WTC11 (cell line): ENCODE measurements at regions not wholly inside any gene's neighbourhood (a gene's known extent, or its start where the extent isn't known, plus 50 kb on each side); places are given as distances from the start of the nearest gene placed in this dataset.

Experiments used
- ATAC-seq: fragments of 200-7000 bp; cut with Tn5 transposase; 2 replicates; pipeline ENCODE4 v1.10.0; 2021; ENCODE audit warnings: mild to moderate bottlenecking, moderate library complexity
- CTCF ChIA-PET: fragments of 300-600 bp; sonication (Branson Sonifier 250); formaldehyde crosslinking; loops from one replicate; lab custom pipeline; 2021; ENCODE audit warnings: antibody characterized with exemption; lab: Charles Lee
- POLR2A ChIA-PET: fragments of 350-600 bp; sonication (Branson Sonifier 250); formaldehyde crosslinking; loops from one replicate; lab custom pipeline; 2021; ENCODE audit warnings: antibody characterized with exemption; lab: Charles Lee
- DNase-seq: peaks from one replicate; pipeline ENCODE4 v3.0.0; 2021; ENCODE audit warnings: low spot score
- H3K27ac Mint-ChIP-seq: 2 replicates; pipeline ENCODE4 v1.8.0; 2021; ENCODE audit warnings: mixed read lengths
- H3K27me3 Mint-ChIP-seq: 2 replicates; pipeline ENCODE4 v1.8.0; 2021; ENCODE audit warnings: low read depth, mild to moderate bottlenecking, moderate library complexity, mixed read lengths
- H3K36me3 Mint-ChIP-seq: 2 replicates; pipeline ENCODE4 v1.8.0; 2021; ENCODE audit warnings: mixed read lengths
- H3K4me1 Mint-ChIP-seq: 2 replicates; pipeline ENCODE4 v1.8.0; 2022; ENCODE audit warnings: mixed read lengths
- H3K4me3 Mint-ChIP-seq: 2 replicates; pipeline ENCODE4 v1.8.0; 2021; ENCODE audit warnings: mild to moderate bottlenecking, moderate library complexity, mixed read lengths
- H3K9me3 Mint-ChIP-seq: 2 replicates; pipeline ENCODE4 v1.8.0; 2021; ENCODE audit warnings: mixed read lengths
- AFF4 ChIP-seq: sonication (generic); formaldehyde crosslinking; IDR thresholded peaks from 2 replicates; pipeline ENCODE4 v1.8.1; 2023; ENCODE audit warnings: mild to moderate bottlenecking, missing genetic modification reagents, borderline replicate concordance
- ATF1 ChIP-seq: sonication (generic); formaldehyde crosslinking; IDR thresholded peaks from 2 replicates; pipeline ENCODE4 v1.8.1; 2023; ENCODE audit warnings: mild to moderate bottlenecking, moderate library complexity, missing genetic modification reagents
- ATF2 ChIP-seq: sonication (generic); formaldehyde crosslinking; IDR thresholded peaks from 2 replicates; pipeline ENCODE4 v1.8.1; 2022; ENCODE audit warnings: low read depth, missing genetic modification reagents, borderline replicate concordance
- CREB1 ChIP-seq: sonication (generic); formaldehyde crosslinking; IDR thresholded peaks from 2 replicates; pipeline ENCODE4 v1.8.0; 2023; ENCODE audit warnings: mild to moderate bottlenecking, missing genetic modification reagents
- IRF1 ChIP-seq: sonication (generic); formaldehyde crosslinking; IDR thresholded peaks from 2 replicates; pipeline ENCODE4 v1.8.0; 2023; ENCODE audit warnings: missing genetic modification reagents
- IRF2 ChIP-seq: sonication (generic); formaldehyde crosslinking; IDR thresholded peaks from 2 replicates; pipeline ENCODE4 v1.8.0; 2022; ENCODE audit warnings: low read depth, missing genetic modification reagents, borderline replicate concordance
- JAZF1 ChIP-seq: fragments of 250-450 bp; sonication (Bioruptor Pico); IDR thresholded peaks from 2 replicates; pipeline ENCODE4 v1.9.0; 2021; ENCODE audit warnings: moderate library complexity, mild to moderate bottlenecking, inconsistent platforms
- KAT7 ChIP-seq: sonication (generic); formaldehyde crosslinking; IDR thresholded peaks from 2 replicates; pipeline ENCODE4 v1.8.1; 2023; ENCODE audit warnings: missing genetic modification reagents, mild to moderate bottlenecking, borderline replicate concordance
- MYBL2 ChIP-seq: sonication (generic); formaldehyde crosslinking; IDR thresholded peaks from 2 replicates; pipeline ENCODE4 v1.8.1; 2023; ENCODE audit warnings: mild to moderate bottlenecking, moderate library complexity, missing genetic modification reagents
- NR1H2 ChIP-seq: sonication (generic); formaldehyde crosslinking; IDR thresholded peaks from 2 replicates; pipeline ENCODE4 v1.9.0; 2021; ENCODE audit warnings: mild to moderate bottlenecking, moderate library complexity, missing genetic modification reagents
- NR3C1 ChIP-seq: sonication (generic); formaldehyde crosslinking; conservative IDR thresholded peaks from 2 replicates; pipeline ENCODE4 v1.8.1; 2023; ENCODE audit warnings: low read depth, mild to moderate bottlenecking, missing genetic modification reagents
- SMAD3 ChIP-seq: sonication (generic); formaldehyde crosslinking; IDR thresholded peaks from 2 replicates; pipeline ENCODE4 v1.8.0; 2022; ENCODE audit warnings: missing genetic modification reagents, mild to moderate bottlenecking, borderline replicate concordance
- STAT6 ChIP-seq: sonication (generic); formaldehyde crosslinking; conservative IDR thresholded peaks from 2 replicates; pipeline ENCODE4 v1.8.1; 2023; ENCODE audit warnings: mild to moderate bottlenecking, low read depth, missing genetic modification reagents, moderate library complexity
- TCF7 ChIP-seq: sonication (generic); formaldehyde crosslinking; IDR thresholded peaks from 2 replicates; pipeline ENCODE4 v1.8.0; 2022; ENCODE audit warnings: mild to moderate bottlenecking, low read depth, missing genetic modification reagents, moderate library complexity
- TEAD4 ChIP-seq: sonication (generic); formaldehyde crosslinking; IDR thresholded peaks from 2 replicates; pipeline ENCODE4 v1.8.0; 2022; ENCODE audit warnings: mild to moderate bottlenecking, missing genetic modification reagents
- ZNF121 ChIP-seq: sonication (generic); formaldehyde crosslinking; IDR thresholded peaks from 2 replicates; pipeline ENCODE4 v1.8.0; 2023; ENCODE audit warnings: missing genetic modification reagents
- ZNF232 ChIP-seq: sonication (generic); formaldehyde crosslinking; IDR thresholded peaks from 2 replicates; pipeline ENCODE4 v1.8.0; 2022; ENCODE audit warnings: mild to moderate bottlenecking, missing genetic modification reagents
- ZNF396 ChIP-seq: fragments of 250-450 bp; sonication (Bioruptor Pico); IDR thresholded peaks from 2 replicates; pipeline ENCODE4 v1.8.0; 2021; ENCODE audit warnings: mild to moderate bottlenecking, moderate library complexity, borderline replicate concordance
- TF ChIP-seq, protein P1 (sequence below): fragments of 250-450 bp; sonication (Bioruptor Pico); IDR thresholded peaks from 2 replicates; pipeline ENCODE4 v1.9.0; 2021; ENCODE audit warnings: mild to moderate bottlenecking
- TF ChIP-seq, protein P2 (sequence below): sonication (generic); formaldehyde crosslinking; IDR thresholded peaks from 2 replicates; pipeline ENCODE4 v1.8.1; 2022; ENCODE audit warnings: mild to moderate bottlenecking, missing genetic modification reagents, moderate library complexity, borderline replicate concordance
- TF ChIP-seq, protein P3 (sequence below): sonication (generic); formaldehyde crosslinking; IDR thresholded peaks from 2 replicates; pipeline ENCODE4 v1.8.0; 2022; ENCODE audit warnings: mild to moderate bottlenecking, missing genetic modification reagents

- DNase-seq (no peak), ATAC-seq (no peak)
- H3K4me1 Mint-ChIP-seq: no peaks in the 10 kb centered on the region
- H3K4me3 Mint-ChIP-seq: no peak overlapping the region
- POLR2A ChIA-PET: no interaction called here
- peaks cover 10% of the 10 kb centered on the region; the same call in 1 of the 2 replicates for H3K36me3 Mint-ChIP-seq
- CTCF ChIA-PET: interaction anchor here (2.1 kb wide), 1 partner anchor 63 kb away, joined by 6 read pairs; no protein-coding TSS in a partner anchor
- no peaks in the 10 kb centered on the region; the same call in 1 of the 2 replicates for H3K27me3 Mint-ChIP-seq
- H3K27ac Mint-ChIP-seq: no peak overlapping the region
- TF ChIP-seq TCF7 (no peak), ZNF232 (no peak), JAZF1 (CRISPR knock-in tag) (no peak), SMAD3 (CRISPR knock-in tag) (no peak), STAT6 (no peak), ZNF121 (CRISPR knock-in tag) (no peak)
- H3K9me3 Mint-ChIP-seq: peaks cover 18% of the 10 kb centered on the region
Measured at GRCh38 chr11:76271068-76271467, 64.8 kb upstream of the WNT11 start.

DNA sequence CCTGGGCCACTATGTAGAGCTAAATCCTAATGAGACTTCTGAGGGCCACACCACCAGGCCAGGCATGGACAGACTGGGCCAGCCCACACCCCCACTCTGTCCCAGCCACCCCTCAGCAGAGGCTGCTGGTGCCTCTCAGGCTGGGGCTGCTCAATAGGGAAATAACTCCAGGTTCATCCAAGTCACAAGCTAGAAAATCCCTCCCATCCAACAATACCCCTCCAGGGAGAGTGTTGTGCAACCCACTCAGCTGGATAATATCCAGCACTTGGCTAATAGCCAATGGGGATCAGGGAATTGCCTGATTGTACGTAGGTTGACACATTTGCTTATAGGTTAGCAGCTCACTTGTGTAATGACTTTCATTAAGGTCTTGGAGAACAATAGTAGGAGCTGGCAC lies 64.1 kb upstream of the WNT11 start:
- CTCF ChIA-PET: interaction anchor here (0.8 to 1.5 kb wide), 2 partner anchors 48 to 62 kb away, joined by 3 to 7 read pairs; no protein-coding TSS in a partner anchor
- H3K27ac Mint-ChIP-seq: no peak overlapping the region
- POLR2A ChIA-PET: no interaction called here
- no peaks in the 10 kb centered on the region; the same call in 1 of the 2 replicates for H3K27me3 Mint-ChIP-seq
- peaks cover 18% of the 10 kb centered on the region for H3K9me3 Mint-ChIP-seq
- H3K4me1 Mint-ChIP-seq: no peaks in the 10 kb centered on the region
- ATAC-seq (no peak), DNase-seq (no peak)
- H3K36me3 Mint-ChIP-seq: peaks cover 10% of the 10 kb centered on the region; the same call in 1 of the 2 replicates
- no peak overlapping the region for H3K4me3 Mint-ChIP-seq
- TF ChIP-seq TEAD4 (CRISPR knock-in tag) (no peak), NR1H2 (no peak), IRF2 (CRISPR knock-in tag) (no peak), KAT7 (CRISPR knock-in tag) (no peak), MYBL2 (CRISPR knock-in tag) (no peak), CREB1 (CRISPR knock-in tag) (no peak), IRF1 (CRISPR knock-in tag) (no peak), ATF1 (CRISPR knock-in tag) (no peak)
- TF ChIP-seq, protein P1, sequence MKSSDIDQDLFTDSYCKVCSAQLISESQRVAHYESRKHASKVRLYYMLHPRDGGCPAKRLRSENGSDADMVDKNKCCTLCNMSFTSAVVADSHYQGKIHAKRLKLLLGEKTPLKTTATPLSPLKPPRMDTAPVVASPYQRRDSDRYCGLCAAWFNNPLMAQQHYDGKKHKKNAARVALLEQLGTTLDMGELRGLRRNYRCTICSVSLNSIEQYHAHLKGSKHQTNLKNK: no peak

- no peaks in the 10 kb centered on the region for H3K4me1 Mint-ChIP-seq
- CTCF ChIA-PET: interaction anchor here (0.8 to 1.5 kb wide), 2 partner anchors 49 to 61 kb away, joined by 3 to 7 read pairs; no protein-coding TSS in a partner anchor
- DNase-seq: no peak
- peaks cover 10% of the 10 kb centered on the region; the same call in 1 of the 2 replicates for H3K36me3 Mint-ChIP-seq
- H3K27me3 Mint-ChIP-seq: no peaks in the 10 kb centered on the region; the same call in 1 of the 2 replicates
- no peak for ATAC-seq
- POLR2A ChIA-PET: no interaction called here
- H3K4me3 Mint-ChIP-seq: no peak overlapping the region
- H3K27ac Mint-ChIP-seq: no peak overlapping the region
- H3K9me3 Mint-ChIP-seq: peaks cover 12% of the 10 kb centered on the region
- TF ChIP-seq, protein P2, sequence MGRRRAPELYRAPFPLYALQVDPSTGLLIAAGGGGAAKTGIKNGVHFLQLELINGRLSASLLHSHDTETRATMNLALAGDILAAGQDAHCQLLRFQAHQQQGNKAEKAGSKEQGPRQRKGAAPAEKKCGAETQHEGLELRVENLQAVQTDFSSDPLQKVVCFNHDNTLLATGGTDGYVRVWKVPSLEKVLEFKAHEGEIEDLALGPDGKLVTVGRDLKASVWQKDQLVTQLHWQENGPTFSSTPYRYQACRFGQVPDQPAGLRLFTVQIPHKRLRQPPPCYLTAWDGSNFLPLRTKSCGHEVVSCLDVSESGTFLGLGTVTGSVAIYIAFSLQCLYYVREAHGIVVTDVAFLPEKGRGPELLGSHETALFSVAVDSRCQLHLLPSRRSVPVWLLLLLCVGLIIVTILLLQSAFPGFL (CRISPR knock-in tag): no peak
- TF ChIP-seq ZNF396: no peak
- no peak for TF ChIP-seq ATF2 (CRISPR knock-in tag)
- no peak for TF ChIP-seq NR3C1 (CRISPR knock-in tag)
- no peak for TF ChIP-seq AFF4
- TF ChIP-seq, protein P3, sequence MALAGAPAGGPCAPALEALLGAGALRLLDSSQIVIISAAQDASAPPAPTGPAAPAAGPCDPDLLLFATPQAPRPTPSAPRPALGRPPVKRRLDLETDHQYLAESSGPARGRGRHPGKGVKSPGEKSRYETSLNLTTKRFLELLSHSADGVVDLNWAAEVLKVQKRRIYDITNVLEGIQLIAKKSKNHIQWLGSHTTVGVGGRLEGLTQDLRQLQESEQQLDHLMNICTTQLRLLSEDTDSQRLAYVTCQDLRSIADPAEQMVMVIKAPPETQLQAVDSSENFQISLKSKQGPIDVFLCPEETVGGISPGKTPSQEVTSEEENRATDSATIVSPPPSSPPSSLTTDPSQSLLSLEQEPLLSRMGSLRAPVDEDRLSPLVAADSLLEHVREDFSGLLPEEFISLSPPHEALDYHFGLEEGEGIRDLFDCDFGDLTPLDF (CRISPR knock-in tag): no peak
Measured at GRCh38 chr11:76269661-76270261, 63.5 kb upstream of the WNT11 start.
